ENCODE measurements at regions not wholly inside any gene's neighbourhood (a gene's known extent, or its start where the extent isn't known, plus 50 kb on each side); places are given as distances from the start of the nearest gene placed in this dataset.

- TF ChIP-seq SIN3A (conservative IDR thresholded peaks at IDR 0.05 in 1 of 2, IDR thresholded peaks at IDR 0.05 in 1 of 2; ENCODE audit: low read depth in 1 of 2, low read length in 2 of 2), result no peak
Observed at GRCh38 chr3:28863186-28863585, 417.7 kb upstream of the RBMS3 start (continued).

Measured in H1 (cell line).